Subcutaneous abdominal adipose tissue (tissue), 5 donors: ENCODE measurements at regions not wholly inside any gene's neighbourhood (a gene's known extent, or its start where the extent isn't known, plus 50 kb on each side); places are given as distances from the start of the nearest gene placed in this dataset.

Experiments used
- H3K27ac ChIP-seq: one replicate; pipeline ENCODE4 v1.7.0; 2013; ENCODE audit warnings: low read depth, mild to moderate bottlenecking, inconsistent platforms, low read length, moderate library complexity
- H3K27me3 ChIP-seq, 5 donors: one replicate each; pipeline ENCODE4 v1.7.0; 2013; ENCODE audit warnings: low read length in 5 of 5, inconsistent platforms in 1 of 5; ENCODE audit not compliant: control insufficient read depth in 5 of 5, insufficient read depth in 4 of 5
- H3K36me3 ChIP-seq, 5 donors: one replicate each; pipeline ENCODE4 v1.7.0; 2013; ENCODE audit warnings: low read length in 5 of 5; ENCODE audit not compliant: control insufficient read depth in 5 of 5, insufficient read depth in 5 of 5
- H3K4me1 ChIP-seq, 5 donors: one replicate each; pipeline ENCODE4 v1.7.0; 2013; ENCODE audit warnings: low read length in 5 of 5, mild to moderate bottlenecking in 3 of 5, moderate library complexity in 1 of 5; ENCODE audit not compliant: control insufficient read depth in 5 of 5, insufficient read depth in 5 of 5
- H3K4me3 ChIP-seq, 5 donors: one replicate each; pipeline ENCODE4 v1.7.0; 2013; ENCODE audit warnings: low read length in 5 of 5, low read depth in 1 of 5
- H3K9ac ChIP-seq, 5 donors: one replicate each; pipeline ENCODE4 v1.7.0; 2013; ENCODE audit warnings: low read length in 5 of 5, mild to moderate bottlenecking in 4 of 5, moderate library complexity in 3 of 5
- H3K9me3 ChIP-seq, 5 donors: one replicate each; pipeline ENCODE4 v1.7.0; 2013; ENCODE audit warnings: low read length in 5 of 5; ENCODE audit not compliant: control insufficient read depth in 5 of 5
- donor health status: healthy.
- donor health status: healthy.
- donor health status: healthy.
- donor health status: healthy.
- donor health status: healthy.

- H3K4me3 ChIP-seq, result no peak overlapping the region
- H3K9me3 ChIP-seq, result no peaks in the 10 kb centered on the region
- no peak overlapping the region for H3K27ac ChIP-seq
- H3K9ac ChIP-seq, result no peak overlapping the region
- H3K27me3 ChIP-seq, result no peaks in the 10 kb centered on the region
- no peaks in the 10 kb centered on the region for H3K4me1 ChIP-seq
- H3K36me3 ChIP-seq, result no peaks in the 10 kb centered on the region
Measured at GRCh38 chr10:21164687-21165086, 267.6 kb upstream of the NEBL start.

- Histone ChIP-seq H3K9me3 (no peaks in the 10 kb centered on the region), H3K36me3 (no peaks in the 10 kb centered on the region), H3K27me3 (no peaks in the 10 kb centered on the region), H3K27ac (no peak overlapping the region), H3K4me3 (no peak overlapping the region), H3K9ac (no peak overlapping the region), H3K4me1 (no peaks in the 10 kb centered on the region)
Measured at GRCh38 chr10:21162948-21163347, 265.8 kb upstream of the NEBL start.

- H3K27ac ChIP-seq, result no peak overlapping the region
- no peak overlapping the region for H3K9ac ChIP-seq
- no peaks in the 10 kb centered on the region for H3K9me3 ChIP-seq
- H3K4me1 ChIP-seq, result no peaks in the 10 kb centered on the region
- no peak overlapping the region for H3K4me3 ChIP-seq
- H3K36me3 ChIP-seq, result no peaks in the 10 kb centered on the region
- H3K27me3 ChIP-seq, result no peaks in the 10 kb centered on the region
Measured at GRCh38 chr10:21161647-21162046, 264.5 kb upstream of the NEBL start.

DNA sequence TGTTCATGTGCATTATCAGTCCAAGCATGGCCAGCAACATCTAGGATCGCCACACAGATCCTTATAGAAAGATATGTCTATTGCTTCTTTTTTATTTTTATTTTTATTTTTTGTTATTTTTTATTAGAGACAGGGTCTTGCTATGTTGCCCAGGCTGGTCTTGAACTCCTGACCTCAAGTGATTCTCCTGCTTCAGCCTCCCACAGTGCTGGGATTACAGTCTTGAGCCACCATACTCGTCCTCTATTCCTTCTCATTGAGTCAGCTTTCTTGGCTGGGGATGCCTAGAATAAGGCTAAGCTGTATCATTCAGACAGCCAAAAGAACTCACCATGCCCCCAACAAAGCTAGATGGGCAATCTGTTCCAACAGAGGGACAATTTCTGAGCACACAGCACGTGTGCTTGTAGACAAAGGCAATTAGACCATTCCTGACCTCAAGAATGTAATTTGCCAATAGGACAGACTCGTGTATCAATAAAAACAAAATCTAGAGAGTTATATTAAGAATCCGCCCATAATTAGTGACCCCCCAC lies 264.0 kb upstream of the NEBL start:
- no peaks in the 10 kb centered on the region for H3K9me3 ChIP-seq
- no peaks in the 10 kb centered on the region for H3K4me1 ChIP-seq
- no peaks in the 10 kb centered on the region for H3K27me3 ChIP-seq
- H3K9ac ChIP-seq, result no peak overlapping the region
- H3K4me3 ChIP-seq, result no peak overlapping the region
- no peak overlapping the region for H3K27ac ChIP-seq
- no peaks in the 10 kb centered on the region for H3K36me3 ChIP-seq

GRCh38 chr10:21160116-21160515 lies 263.0 kb upstream of the NEBL start:
- H3K27ac ChIP-seq, result no peak overlapping the region
- no peak overlapping the region for H3K9ac ChIP-seq
- H3K27me3 ChIP-seq, result no peaks in the 10 kb centered on the region
- H3K36me3 ChIP-seq, result no peaks in the 10 kb centered on the region
- H3K9me3 ChIP-seq, result no peaks in the 10 kb centered on the region
- no peaks in the 10 kb centered on the region for H3K4me1 ChIP-seq
- H3K4me3 ChIP-seq, result no peak overlapping the region

- Histone ChIP-seq H3K27ac (no peak overlapping the region), H3K4me1 (no peaks in the 10 kb centered on the region), H3K36me3 (no peaks in the 10 kb centered on the region), H3K4me3 (no peak overlapping the region), H3K9ac (no peak overlapping the region), H3K9me3 (no peaks in the 10 kb centered on the region), H3K27me3 (no peaks in the 10 kb centered on the region)
Measured at GRCh38 chr10:21159669-21160068, 262.6 kb upstream of the NEBL start.

DNA sequence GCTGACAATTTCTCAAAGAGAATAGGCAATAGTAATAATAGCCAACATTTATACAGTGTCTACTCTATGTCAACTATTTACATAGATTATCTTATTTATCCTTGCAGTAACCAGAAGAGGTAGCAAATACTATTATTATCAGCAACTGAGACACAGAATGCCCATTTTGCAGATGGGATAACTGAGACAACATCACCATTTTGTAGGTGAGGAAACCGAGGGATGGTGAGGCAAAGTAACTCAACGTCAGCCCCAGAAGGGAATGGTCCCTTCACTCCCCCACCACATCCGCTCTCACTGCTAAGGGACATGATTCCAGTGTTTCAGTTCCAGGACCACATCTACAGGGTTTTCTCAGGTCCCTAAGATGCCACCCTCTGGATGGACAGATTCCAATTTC lies 261.2 kb upstream of the NEBL start:
- Histone ChIP-seq H3K9ac (no peak overlapping the region), H3K4me1 (no peaks in the 10 kb centered on the region), H3K36me3 (no peaks in the 10 kb centered on the region), H3K27ac (no peak overlapping the region), H3K4me3 (no peak overlapping the region), H3K9me3 (no peaks in the 10 kb centered on the region), H3K27me3 (no peaks in the 10 kb centered on the region)

- Histone ChIP-seq H3K9ac (no peak overlapping the region), H3K4me3 (no peak overlapping the region), H3K27me3 (no peaks in the 10 kb centered on the region), H3K9me3 (no peaks in the 10 kb centered on the region), H3K4me1 (no peaks in the 10 kb centered on the region), H3K36me3 (no peaks in the 10 kb centered on the region), H3K27ac (no peak overlapping the region)
Measured at GRCh38 chr10:21157664-21158063, 260.6 kb upstream of the NEBL start.

DNA sequence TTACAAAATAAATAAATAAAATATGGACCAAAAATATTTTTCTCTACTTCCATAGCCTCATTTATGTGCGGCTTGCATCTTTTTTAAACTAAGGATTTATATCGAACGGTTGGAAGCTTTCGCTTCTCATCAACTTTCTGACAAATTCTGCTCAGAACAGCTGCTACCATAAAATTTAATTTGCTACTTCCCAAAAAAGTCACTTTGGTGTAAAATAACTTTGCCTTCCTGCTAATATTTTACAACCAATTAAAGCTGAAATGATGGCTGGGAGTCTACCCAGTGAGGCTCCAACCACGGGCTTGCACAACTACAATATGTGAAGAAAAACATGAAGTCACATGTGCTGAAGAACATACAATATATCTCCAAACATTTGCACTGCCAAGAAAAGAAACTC lies 253.1 kb upstream of the NEBL start:
- Histone ChIP-seq H3K9me3 (no peaks in the 10 kb centered on the region), H3K4me1 (no peaks in the 10 kb centered on the region), H3K27me3 (no peaks in the 10 kb centered on the region), H3K27ac (no peak overlapping the region), H3K9ac (no peak overlapping the region), H3K4me3 (no peak overlapping the region), H3K36me3 (no peaks in the 10 kb centered on the region)

- Histone ChIP-seq H3K9me3 (no peaks in the 10 kb centered on the region), H3K4me3 (no peak overlapping the region), H3K36me3 (no peaks in the 10 kb centered on the region), H3K4me1 (no peaks in the 10 kb centered on the region), H3K27me3 (no peaks in the 10 kb centered on the region), H3K9ac (no peak overlapping the region), H3K27ac (no peak overlapping the region)
Measured at GRCh38 chr10:21146436-21146789, 249.3 kb upstream of the NEBL start.
